B cell (primary cell): ENCODE measurements at regions not wholly inside any gene's neighbourhood (a gene's known extent, or its start where the extent isn't known, plus 50 kb on each side); places are given as distances from the start of the nearest gene placed in this dataset.

Source experiments
- ATAC-seq: fragments of 200-7000 bp; cut with Tn5 transposase; one replicate; pipeline ENCODE4 v1.10.0; 2021; ENCODE audit warnings: low read depth, mild to moderate bottlenecking, moderate number of reproducible peaks, moderate library complexity
- CTCF ChIA-PET: fragments of 350-600 bp; sonication (Branson Sonifier 250); formaldehyde crosslinking; loops from one replicate; lab custom pipeline; 2021; ENCODE audit warnings: antibody characterized with exemption, inconsistent platforms; lab: Charles Lee
- POLR2A ChIA-PET: fragments of 350-600 bp; sonication (Branson Sonifier 250); formaldehyde crosslinking; loops from one replicate; lab custom pipeline; 2021; ENCODE audit warnings: antibody characterized with exemption; lab: Charles Lee
- DNase-seq: peaks from one replicate; pipeline ENCODE4 v3.0.0; 2013
- H2AFZ ChIP-seq: 2 replicates; pipeline ENCODE4 v1.6.1; 2012; ENCODE audit warnings: mild to moderate bottlenecking, low read depth, low read length; ENCODE audit not compliant: insufficient read depth, poor library complexity, severe bottlenecking
- H3K27ac ChIP-seq, 2 donors: 1 replicate in 1 of 2; 2 replicates in 1 of 2; pipeline ENCODE4 v1.5.1; 2012 to 2013; ENCODE audit warnings: low read length in 2 of 2, mild to moderate bottlenecking in 2 of 2, moderate library complexity in 1 of 2
- H3K27me3 ChIP-seq, 4 experiments: fragments of 200-600 bp in 1 of 4; sonication (generic) in 1 of 4; replicated peaks in 1 of 4; 1 replicate in 2 of 4; 2 replicates in 2 of 4; pipeline versions ENCODE4 v1.6.1 to v1.7.0; 2013 to 2016; ENCODE audit warnings: low read length in 3 of 4, mild to moderate bottlenecking in 2 of 4, mixed read lengths in 1 of 4, moderate library complexity in 1 of 4; ENCODE audit not compliant: insufficient read depth in 4 of 4, control insufficient read depth in 3 of 4; ENCODE audit errors: control extremely low read depth in 1 of 4
- H3K36me3 ChIP-seq, 2 experiments: replicated peaks in 1 of 2; 1 replicate in 1 of 2; 2 replicates in 1 of 2; pipeline versions ENCODE4 v1.6.1 to v1.7.1; 2013; ENCODE audit warnings: low read length in 1 of 2; ENCODE audit not compliant: insufficient read depth in 2 of 2, control insufficient read depth in 1 of 2; ENCODE audit errors: control extremely low read depth in 1 of 2, extremely low read depth in 1 of 2
- H3K4me1 ChIP-seq, 2 donors: fragments of 200-600 bp in 1 of 2; sonication (generic) in 1 of 2; 1 replicate in 1 of 2; 2 replicates in 1 of 2; pipeline versions ENCODE4 v1.5.1 to v1.6.1; 2013 to 2017; ENCODE audit warnings: low read length in 2 of 2; ENCODE audit not compliant: control insufficient read depth in 2 of 2, insufficient read depth in 2 of 2
- H3K4me2 ChIP-seq: replicated peaks from 2 replicates; pipeline ENCODE3; 2012; ENCODE audit warnings: mild to moderate bottlenecking, low read depth, low read length; ENCODE audit not compliant: poor library complexity, severe bottlenecking
- H3K4me3 ChIP-seq, 5 experiments: fragments of 200-600 bp in 1 of 5; sonication (generic) in 1 of 5; 1 replicate in 3 of 5; 2 replicates in 2 of 5; pipeline versions ENCODE4 v1.5.1 to v1.7.0; 2011 to 2016; ENCODE audit warnings: low read length in 4 of 5, mild to moderate bottlenecking in 4 of 5, low read depth in 2 of 5, control low read depth in 1 of 5, moderate library complexity in 1 of 5; ENCODE audit not compliant: insufficient read depth in 1 of 5; ENCODE audit errors: control extremely low read depth in 1 of 5, extremely low read depth in 1 of 5
- H3K79me2 ChIP-seq: fragments of 200-600 bp; sonication (generic); one replicate; pipeline ENCODE4 v1.6.0; 2016; ENCODE audit warnings: low read length; ENCODE audit not compliant: control insufficient read depth, insufficient read depth
- H3K9ac ChIP-seq: fragments of 200-600 bp; sonication (generic); 2 replicates; pipeline ENCODE4 v1.6.1; 2017; ENCODE audit warnings: mild to moderate bottlenecking, low read length, moderate library complexity
- H3K9me3 ChIP-seq, 3 donors: one replicate each; pipeline versions ENCODE4 v1.6.1 to v1.7.1; 2013; ENCODE audit warnings: low read length in 2 of 3; ENCODE audit not compliant: control insufficient read depth in 2 of 3, insufficient read depth in 1 of 3; ENCODE audit errors: control extremely low read depth in 1 of 3
- H4K20me1 ChIP-seq: 2 replicates; pipeline ENCODE4 v1.6.0; 2012; ENCODE audit warnings: mild to moderate bottlenecking, low read length; ENCODE audit not compliant: insufficient read depth, control insufficient read depth, poor library complexity, severe bottlenecking
- H3K27ac Mint-ChIP-seq: one replicate; pipeline ENCODE4 v1.8.0; 2021; ENCODE audit warnings: mixed read lengths
- H3K27me3 Mint-ChIP-seq: one replicate; pipeline ENCODE4 v1.8.0; 2021; ENCODE audit warnings: mixed read lengths
- H3K4me1 Mint-ChIP-seq: one replicate; pipeline ENCODE4 v1.8.0; 2021; ENCODE audit warnings: mixed read lengths
- H3K4me3 Mint-ChIP-seq: one replicate; pipeline ENCODE4 v1.8.0; 2021; ENCODE audit warnings: mixed read lengths
- H3K9me3 Mint-ChIP-seq: one replicate; pipeline ENCODE4 v1.8.0; 2022; ENCODE audit warnings: mixed read lengths; ENCODE audit not compliant: insufficient read depth
- EZH2 ChIP-seq: IDR thresholded peaks from 2 replicates; pipeline ENCODE4 v1.6.1; 2012; ENCODE audit warnings: borderline replicate concordance, low read depth, mild to moderate bottlenecking, moderate library complexity, low read length; ENCODE audit not compliant: insufficient read depth, poor library complexity, severe bottlenecking
- WGBS: methylation state at CpG from one replicate; pipeline ENCODE4 v1.1.5; 2013; ENCODE audit warnings: missing lambda C conversion rate; ENCODE audit not compliant: insufficient coverage; 5-methylcytosine and 5-hydroxymethylcytosine counted together
- intact Hi-C: fragments of 100-400 bp; cut with micrococcal nuclease; formaldehyde crosslinking; loops from one replicate; pipeline ENCODE4 v1.10.0; 2022
- TF ChIP-seq, protein P1 (sequence below): fragments of 200-600 bp; IDR thresholded peaks from one replicate; pipeline ENCODE4 v1.8.0; 2022; ENCODE audit warnings: antibody characterized with exemption, mild to moderate bottlenecking

DNA sequence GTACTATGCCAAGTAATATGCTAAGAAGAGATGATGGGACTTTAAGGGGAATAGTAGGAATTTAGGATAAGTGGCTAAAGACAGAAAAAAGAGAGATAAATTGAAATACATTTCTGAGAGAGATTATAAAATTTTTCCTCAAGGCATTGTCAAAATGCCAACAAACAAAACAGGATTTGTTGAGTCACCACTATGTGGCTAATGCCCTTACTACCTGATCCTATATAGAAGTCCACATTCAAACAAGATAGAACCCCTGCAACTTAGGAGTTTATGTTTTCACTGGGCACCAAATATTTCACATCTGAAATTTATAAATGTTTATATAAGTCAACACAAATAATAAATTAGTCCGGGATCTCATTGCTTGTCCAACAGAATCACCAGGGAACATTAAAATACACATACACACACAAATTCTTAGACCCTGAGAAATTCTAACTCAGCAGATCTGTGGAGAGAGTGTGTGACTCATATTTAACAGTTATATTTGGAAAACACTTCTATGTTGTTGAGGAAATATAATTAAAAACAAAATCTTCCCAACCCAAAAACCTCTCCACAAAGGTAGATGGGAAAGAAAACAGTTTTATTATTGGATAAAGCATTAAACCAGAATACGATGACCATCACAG lies 154.3 kb downstream of the PPP1R3A start:
- DNase-seq (no peak), ATAC-seq (no peak)
- POLR2A ChIA-PET = no interaction called here
- no peak overlapping the region for H3K9ac ChIP-seq
- Mint-ChIP-seq H3K4me1 (no peaks in the 10 kb centered on the region), H3K27me3 (no peaks in the 10 kb centered on the region), H3K4me3 (no peak overlapping the region), H3K9me3 (no peaks in the 10 kb centered on the region), H3K27ac (no peak overlapping the region)
- H3K79me2 ChIP-seq = no peaks in the 10 kb centered on the region
- no peaks in the 10 kb centered on the region for H3K4me1 ChIP-seq
- H3K36me3 ChIP-seq = no peaks in the 10 kb centered on the region
- WGBS = no CpG with 5 or more reads among the region's 2 CpGs
- TF ChIP-seq, protein P1, sequence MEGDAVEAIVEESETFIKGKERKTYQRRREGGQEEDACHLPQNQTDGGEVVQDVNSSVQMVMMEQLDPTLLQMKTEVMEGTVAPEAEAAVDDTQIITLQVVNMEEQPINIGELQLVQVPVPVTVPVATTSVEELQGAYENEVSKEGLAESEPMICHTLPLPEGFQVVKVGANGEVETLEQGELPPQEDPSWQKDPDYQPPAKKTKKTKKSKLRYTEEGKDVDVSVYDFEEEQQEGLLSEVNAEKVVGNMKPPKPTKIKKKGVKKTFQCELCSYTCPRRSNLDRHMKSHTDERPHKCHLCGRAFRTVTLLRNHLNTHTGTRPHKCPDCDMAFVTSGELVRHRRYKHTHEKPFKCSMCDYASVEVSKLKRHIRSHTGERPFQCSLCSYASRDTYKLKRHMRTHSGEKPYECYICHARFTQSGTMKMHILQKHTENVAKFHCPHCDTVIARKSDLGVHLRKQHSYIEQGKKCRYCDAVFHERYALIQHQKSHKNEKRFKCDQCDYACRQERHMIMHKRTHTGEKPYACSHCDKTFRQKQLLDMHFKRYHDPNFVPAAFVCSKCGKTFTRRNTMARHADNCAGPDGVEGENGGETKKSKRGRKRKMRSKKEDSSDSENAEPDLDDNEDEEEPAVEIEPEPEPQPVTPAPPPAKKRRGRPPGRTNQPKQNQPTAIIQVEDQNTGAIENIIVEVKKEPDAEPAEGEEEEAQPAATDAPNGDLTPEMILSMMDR = no peak
- no peak for TF ChIP-seq EZH2
- no peaks in the 10 kb centered on the region for H3K9me3 ChIP-seq
- intact Hi-C loops = no loop called here
- CTCF ChIA-PET = no interaction called here
- no peak overlapping the region for H3K27ac ChIP-seq
- no peaks in the 10 kb centered on the region for H3K27me3 ChIP-seq
- no peak overlapping the region for H3K4me3 ChIP-seq
- no peak overlapping the region for H3K4me2 ChIP-seq
- no peak overlapping the region for H2AFZ ChIP-seq
- H4K20me1 ChIP-seq = no peaks in the 10 kb centered on the region

DNA sequence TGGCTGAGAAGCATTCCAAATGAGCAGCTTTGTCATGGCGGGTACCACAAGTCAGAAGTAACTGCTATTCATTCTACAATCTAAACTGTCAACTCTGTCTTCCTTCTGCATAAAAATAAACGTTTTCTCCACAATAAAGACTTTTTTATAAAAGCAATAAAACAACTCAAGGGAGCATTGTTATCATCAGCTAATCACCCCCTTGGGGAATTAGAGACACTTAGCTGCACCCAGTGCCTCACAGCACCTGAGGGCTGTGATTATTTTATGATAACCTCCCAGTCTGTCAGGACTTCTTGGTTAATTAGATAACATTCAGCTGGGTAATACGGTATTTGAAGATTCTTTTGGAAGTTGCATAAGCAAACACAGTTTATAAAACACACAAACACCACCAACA lies 155.6 kb downstream of the PPP1R3A start:
- Histone ChIP-seq H3K4me2 (no peak overlapping the region), H3K27ac (no peak overlapping the region), H3K79me2 (no peaks in the 10 kb centered on the region), H3K9ac (no peak overlapping the region), H2AFZ (no peak overlapping the region), H3K9me3 (no peaks in the 10 kb centered on the region), H3K27me3 (no peaks in the 10 kb centered on the region), H3K4me1 (no peaks in the 10 kb centered on the region), H3K4me3 (no peak overlapping the region), H3K36me3 (no peaks in the 10 kb centered on the region), H4K20me1 (no peaks in the 10 kb centered on the region)
- WGBS = 100% methylated on average over 1 of the region's 3 CpGs
- Mint-ChIP-seq H3K9me3 (no peaks in the 10 kb centered on the region), H3K4me1 (no peaks in the 10 kb centered on the region), H3K27me3 (no peaks in the 10 kb centered on the region), H3K4me3 (no peak overlapping the region), H3K27ac (no peak overlapping the region)
- intact Hi-C loops = no loop called here
- CTCF ChIA-PET = no interaction called here
- TF ChIP-seq EZH2 = no peak
- TF ChIP-seq, protein P1 = no peak
- ATAC-seq = no peak
- POLR2A ChIA-PET = no interaction called here
- DNase-seq = no peak
